Esophagus squamous epithelium (tissue), 4 donors: ENCODE measurements at regions not wholly inside any gene's neighbourhood (a gene's known extent, or its start where the extent isn't known, plus 50 kb on each side); places are given as distances from the start of the nearest gene placed in this dataset.

Experiments used
- CTCF ChIP-seq, 6 experiments: fragments of 450-650 bp in 4 of 6; fragments of 200-600 bp in 2 of 6; sonication (generic) in 2 of 6; IDR thresholded peaks; one replicate each; pipeline ENCODE4 v1.5.1; 2016 to 2019; ENCODE audit warnings: antibody characterized with exemption in 6 of 6, mild to moderate bottlenecking in 4 of 6, moderate library complexity in 4 of 6
- POLR2A ChIP-seq, 4 donors: fragments of 450-650 bp; IDR thresholded peaks; one replicate each; pipeline ENCODE4 v1.6.1; 2017; ENCODE audit warnings: antibody characterized with exemption in 4 of 4, mild to moderate bottlenecking in 4 of 4, moderate library complexity in 3 of 4

GRCh38 chr9:120289990-120290975 is 289.7 kb downstream of the CDK5RAP2 start:
- TF ChIP-seq CTCF (IDR thresholded peaks at IDR 0.05): no peak
- no peak for TF ChIP-seq POLR2A (IDR thresholded peaks at IDR 0.05)
